GM23338 (cell line): ENCODE measurements at regions not wholly inside any gene's neighbourhood (a gene's known extent, or its start where the extent isn't known, plus 50 kb on each side); places are given as distances from the start of the nearest gene placed in this dataset.
A peak's percentile ranks its signal among the peaks of the same experiment; 100 is the strongest.

ENCODE experiments used
- ATAC-seq: fragments of 200-7000 bp; cut with Tn5 transposase; 3 replicates; pipeline ENCODE4 v1.9.1; 2020
- DNase-seq: peaks from one replicate; pipeline ENCODE4 v3.0.0-alpha.2; 2015; ENCODE audit warnings: low spot score
- H2AFZ ChIP-seq: fragments of 200-600 bp; sonication (generic); 2 replicates; pipeline ENCODE4 v1.8.0; 2016; ENCODE audit warnings: antibody characterized with exemption, mild to moderate bottlenecking, moderate library complexity
- H3F3A ChIP-seq: fragments of 200-600 bp; sonication (generic); replicated peaks from 2 replicates; pipeline ENCODE4 v1.8.0; 2017; ENCODE audit warnings: antibody characterized with exemption, mixed run types, low read depth
- H3K27ac ChIP-seq: fragments of 200-600 bp; sonication (generic); 2 replicates; pipeline ENCODE4 v1.6.1; 2016; ENCODE audit warnings: low read depth
- H3K27me3 ChIP-seq: fragments of 200-600 bp; sonication (generic); 2 replicates; pipeline ENCODE4 v1.8.0; 2016; ENCODE audit warnings: mild to moderate bottlenecking, mixed run types, moderate library complexity; ENCODE audit not compliant: insufficient read depth
- H3K36me3 ChIP-seq: fragments of 200-600 bp; sonication (generic); 2 replicates; pipeline ENCODE4 v1.8.0; 2016; ENCODE audit warnings: mild to moderate bottlenecking; ENCODE audit not compliant: insufficient read depth
- H3K4me1 ChIP-seq: fragments of 200-600 bp; sonication (generic); 2 replicates; pipeline ENCODE4 v1.8.0; 2016; ENCODE audit warnings: mild to moderate bottlenecking, moderate library complexity; ENCODE audit not compliant: insufficient read depth
- H3K4me2 ChIP-seq: fragments of 200-600 bp; sonication (generic); 2 replicates; pipeline ENCODE4 v1.7.1; 2017; ENCODE audit warnings: mixed run types
- H3K4me3 ChIP-seq: fragments of 200-600 bp; sonication (generic); 2 replicates; pipeline ENCODE4 v1.6.1; 2016; ENCODE audit warnings: mixed run types
- H3K79me2 ChIP-seq: fragments of 200-600 bp; sonication (generic); replicated peaks from 2 replicates; pipeline ENCODE4 v1.8.0; 2017; ENCODE audit warnings: mild to moderate bottlenecking; ENCODE audit not compliant: insufficient read depth
- H3K9me2 ChIP-seq: fragments of 200-600 bp; sonication (generic); 2 replicates; pipeline ENCODE4 v1.8.0; 2017; ENCODE audit not compliant: insufficient read depth
- H4K20me1 ChIP-seq: fragments of 200-600 bp; sonication (generic); replicated peaks from 2 replicates; pipeline ENCODE4 v1.8.0; 2017; ENCODE audit warnings: mild to moderate bottlenecking; ENCODE audit not compliant: insufficient read depth
- H3K27ac Mint-ChIP-seq: 2 replicates; pipeline ENCODE4 v1.8.0; 2020; ENCODE audit warnings: inconsistent platforms, mild to moderate bottlenecking, moderate library complexity, mixed read lengths
- H3K27me3 Mint-ChIP-seq: 3 replicates; pipeline ENCODE4 v1.8.0; 2022; ENCODE audit warnings: low read depth, mild to moderate bottlenecking, moderate library complexity, mixed read lengths, inconsistent platforms; ENCODE audit not compliant: insufficient read depth, poor library complexity
- H3K36me3 Mint-ChIP-seq: 3 replicates; pipeline ENCODE4 v1.8.0; 2021; ENCODE audit warnings: low read depth, mild to moderate bottlenecking, inconsistent platforms, moderate library complexity, mixed read lengths
- H3K4me1 Mint-ChIP-seq: 3 replicates; pipeline ENCODE4 v1.8.0; 2020; ENCODE audit warnings: mild to moderate bottlenecking, inconsistent platforms, mixed read lengths
- H3K4me3 Mint-ChIP-seq: 3 replicates; pipeline ENCODE4 v1.8.0; 2021; ENCODE audit warnings: moderate library complexity, mild to moderate bottlenecking, inconsistent platforms, mixed read lengths
- H3K9me3 Mint-ChIP-seq: 3 replicates; pipeline ENCODE4 v1.8.0; 2020; ENCODE audit warnings: moderate library complexity, mild to moderate bottlenecking, inconsistent platforms, mixed read lengths
- CREB1 ChIP-seq: fragments of 250-450 bp; sonication (Bioruptor Pico); IDR thresholded peaks from 2 replicates; pipeline ENCODE4 v1.5.0; 2020; ENCODE audit warnings: low read depth, mild to moderate bottlenecking, moderate library complexity
- CTCF ChIP-seq, 2 experiments: fragments of 200-600 bp in 1 of 2; sonication (generic) in 1 of 2; conservative IDR thresholded peaks; 2 replicates each; pipeline versions ENCODE4 v1.5.1 to v1.6.1; 2016 to 2017; ENCODE audit warnings: antibody characterized with exemption in 2 of 2, low read depth in 2 of 2, mild to moderate bottlenecking in 2 of 2, moderate library complexity in 1 of 2
- ETS1 ChIP-seq: IDR thresholded peaks from 2 replicates; pipeline ENCODE4 v1.6.1; 2016; ENCODE audit warnings: antibody characterized with exemption
- EZH2 ChIP-seq: fragments of 200-600 bp; sonication (generic); IDR thresholded peaks from one replicate; pipeline ENCODE4 v1.8.0; 2017; ENCODE audit warnings: antibody characterized with exemption, mild to moderate bottlenecking, low read depth; ENCODE audit not compliant: unreplicated experiment
- EZH2phosphoT487 ChIP-seq: fragments of 200-600 bp; sonication (generic); IDR thresholded peaks from one replicate; pipeline ENCODE4 v1.8.1; 2018; ENCODE audit warnings: antibody characterized with exemption; ENCODE audit not compliant: unreplicated experiment
- JUNB ChIP-seq: IDR thresholded peaks from one replicate; pipeline ENCODE4 v1.6.1; 2016; ENCODE audit warnings: antibody characterized with exemption; ENCODE audit not compliant: unreplicated experiment
- NANOG ChIP-seq: IDR thresholded peaks from 2 replicates; pipeline ENCODE4 v1.6.1; 2016; ENCODE audit warnings: antibody characterized with exemption, borderline replicate concordance
- POLR2AphosphoS5 ChIP-seq: IDR thresholded peaks from 2 replicates; pipeline ENCODE4 v1.6.1; 2016; ENCODE audit warnings: antibody characterized with exemption, low read depth
- REST ChIP-seq: IDR thresholded peaks from one replicate; pipeline ENCODE4 v1.6.1; 2018; ENCODE audit warnings: antibody characterized with exemption; ENCODE audit not compliant: unreplicated experiment
- STAT1 ChIP-seq: IDR thresholded peaks from one replicate; pipeline ENCODE4 v1.6.1; 2016; ENCODE audit warnings: antibody characterized with exemption; ENCODE audit not compliant: unreplicated experiment
- ZNF114 ChIP-seq: fragments of 250-450 bp; sonication (Bioruptor Pico); IDR thresholded peaks from 2 replicates; pipeline ENCODE4 v1.5.0; 2020; ENCODE audit warnings: mild to moderate bottlenecking, moderate library complexity
- ZNF331 ChIP-seq: fragments of 250-450 bp; sonication (Bioruptor Pico); IDR thresholded peaks from 2 replicates; pipeline ENCODE4 v1.5.0; 2020; ENCODE audit warnings: low read depth, mild to moderate bottlenecking, moderate library complexity
- ZNF462 ChIP-seq: fragments of 250-450 bp; sonication (Bioruptor Pico); IDR thresholded peaks from 2 replicates; pipeline ENCODE4 v1.5.0; 2020; ENCODE audit warnings: mild to moderate bottlenecking, moderate library complexity

- Histone ChIP-seq H3K4me3 (no peak overlapping the region), H4K20me1 (no peaks in the 10 kb centered on the region), H2AFZ (peak overlapping the region; percentile 23; the same call in 1 of the 2 replicates), H3K27ac (no peak overlapping the region), H3K79me2 (no peaks in the 10 kb centered on the region), H3K36me3 (no peaks in the 10 kb centered on the region), H3K27me3 (no peaks in the 10 kb centered on the region), H3F3A (no peaks in the 10 kb centered on the region), H3K4me2 (peak overlapping the region; percentile 17; the same call in 1 of the 2 replicates), H3K4me1 (peaks cover 18% of the 10 kb centered on the region), H3K9me2 (peaks cover 5% of the 10 kb centered on the region; the same call in 1 of the 2 replicates)
- TF ChIP-seq ZNF331 (CRISPR knock-in tag) (no peak), EZH2phosphoT487 (no peak), EZH2 (no peak), REST (no peak), NANOG (no peak), ETS1 (no peak), STAT1 (no peak), ZNF114 (no peak), CREB1 (CRISPR knock-in tag) (no peak), POLR2AphosphoS5 (no peak), JUNB (no peak), CTCF (conservative IDR thresholded peaks at IDR 0.05; ENCODE audit: low read depth in 2 of 2) (no peak), ZNF462 (CRISPR knock-in tag) (no peak)
- peak; percentile 58 for ATAC-seq
- no peak overlapping the region for H3K27ac Mint-ChIP-seq
- H3K36me3 Mint-ChIP-seq: no peaks in the 10 kb centered on the region
- no peaks in the 10 kb centered on the region for H3K27me3 Mint-ChIP-seq
- peak; percentile 45 for DNase-seq
- no peak overlapping the region for H3K4me3 Mint-ChIP-seq
- peaks cover 31% of the 10 kb centered on the region for H3K4me1 Mint-ChIP-seq
- H3K9me3 Mint-ChIP-seq: no peaks in the 10 kb centered on the region
Observed at GRCh38 chr5:158534203-158534602, 565.5 kb downstream of the EBF1 start.
